DOHH2 (cell line): ENCODE measurements at regions not wholly inside any gene's neighbourhood (a gene's known extent, or its start where the extent isn't known, plus 50 kb on each side); places are given as distances from the start of the nearest gene placed in this dataset.

Experiments
- H3F3A ChIP-seq: fragments of 200-600 bp; sonication (generic), shearing (Covaris generic); 2 replicates; pipeline ENCODE4 v1.6.0; 2016; ENCODE audit warnings: antibody characterized with exemption, mild to moderate bottlenecking; ENCODE audit not compliant: control insufficient read depth, insufficient read depth
- H3K27ac ChIP-seq: fragments of 200-600 bp; sonication (generic); 2 replicates; pipeline ENCODE4 v1.5.1; 2014; ENCODE audit warnings: low read depth, mild to moderate bottlenecking, low read length, moderate library complexity
- H3K27me3 ChIP-seq: fragments of 200-600 bp; sonication (generic); 2 replicates; pipeline ENCODE4 v1.6.1; 2014; ENCODE audit warnings: mild to moderate bottlenecking, low read length, mixed read lengths; ENCODE audit not compliant: control insufficient read depth
- H3K36me3 ChIP-seq: fragments of 200-600 bp; sonication (generic); 2 replicates; pipeline ENCODE4 v1.6.1; 2014; ENCODE audit warnings: mild to moderate bottlenecking, low read length, moderate library complexity, mixed read lengths; ENCODE audit not compliant: control insufficient read depth
- H3K4me1 ChIP-seq: fragments of 200-600 bp; sonication (generic); 2 replicates; pipeline ENCODE4 v1.6.1; 2014; ENCODE audit warnings: mild to moderate bottlenecking, low read length, mixed read lengths; ENCODE audit not compliant: control insufficient read depth
- H3K4me2 ChIP-seq: fragments of 200-600 bp; sonication (generic); 2 replicates; pipeline ENCODE4 v1.6.0; 2014; ENCODE audit warnings: mild to moderate bottlenecking, low read length, moderate library complexity
- H3K4me3 ChIP-seq: fragments of 200-600 bp; sonication (generic); 2 replicates; pipeline ENCODE4 v1.5.1; 2014; ENCODE audit warnings: mild to moderate bottlenecking, low read length, mixed read lengths
- H3K79me2 ChIP-seq: fragments of 200-600 bp; sonication (generic); 2 replicates; pipeline ENCODE4 v1.6.1; 2014; ENCODE audit warnings: mild to moderate bottlenecking, low read length, mixed read lengths; ENCODE audit not compliant: control insufficient read depth
- H3K9me2 ChIP-seq: fragments of 200-600 bp; sonication (generic); replicated peaks from 2 replicates; pipeline ENCODE4 v1.6.1; 2014; ENCODE audit warnings: mild to moderate bottlenecking, low read length, mixed read lengths; ENCODE audit not compliant: control insufficient read depth
- H3K9me3 ChIP-seq: fragments of 200-600 bp; sonication (generic); 2 replicates; pipeline ENCODE4 v1.6.1; 2014; ENCODE audit warnings: antibody characterized with exemption, low read length, mixed read lengths; ENCODE audit not compliant: control insufficient read depth, insufficient read depth
- H4K20me1 ChIP-seq: fragments of 200-600 bp; sonication (generic); 2 replicates; pipeline ENCODE4 v1.6.0; 2014; ENCODE audit warnings: low read depth, mild to moderate bottlenecking, antibody characterized with exemption, low read length, moderate library complexity; ENCODE audit not compliant: control insufficient read depth, insufficient read depth
- CTCF ChIP-seq: fragments of 200-600 bp; sonication (generic); IDR thresholded peaks from one replicate; pipeline ENCODE4 v1.5.1; 2014; ENCODE audit warnings: antibody characterized with exemption, mild to moderate bottlenecking, low read depth, low read length; ENCODE audit not compliant: poor library complexity, severe bottlenecking
- EZH2phosphoT487 ChIP-seq: fragments of 200-600 bp; sonication (generic); IDR thresholded peaks from 2 replicates; pipeline ENCODE4 v1.6.1; 2017; ENCODE audit warnings: borderline replicate concordance, mild to moderate bottlenecking, antibody characterized with exemption, low read length, moderate library complexity, mixed read lengths

- no peaks in the 10 kb centered on the region for H3F3A ChIP-seq
- H3K9me2 ChIP-seq, result no peaks in the 10 kb centered on the region
- no peak overlapping the region for H3K4me2 ChIP-seq
- no peaks in the 10 kb centered on the region for H3K27me3 ChIP-seq
- H3K9me3 ChIP-seq, result 0 out of 2 replicates have a peak, but pooled peaks cover 3% of the 10 kb centered on the region
- no peak overlapping the region for H3K27ac ChIP-seq
- H3K36me3 ChIP-seq, result no peaks in the 10 kb centered on the region
- no peaks in the 10 kb centered on the region for H3K4me1 ChIP-seq
- H3K4me3 ChIP-seq, result no peak overlapping the region
- no peak for TF ChIP-seq EZH2phosphoT487
- no peak for TF ChIP-seq CTCF
- no peaks in the 10 kb centered on the region for H4K20me1 ChIP-seq
- H3K79me2 ChIP-seq, result no peaks in the 10 kb centered on the region
Measured at GRCh38 chr7:153529651-153530165, 522.5 kb upstream of the DPP6 start.

GRCh38 chr7:153530441-153530840 lies 521.8 kb upstream of the DPP6 start:
- H3K4me1 ChIP-seq, result no peaks in the 10 kb centered on the region
- TF ChIP-seq CTCF, result no peak
- TF ChIP-seq EZH2phosphoT487, result no peak
- H3K9me3 ChIP-seq, result 0 out of 2 replicates have a peak, but pooled peaks cover 3% of the 10 kb centered on the region
- no peaks in the 10 kb centered on the region for H3F3A ChIP-seq
- H3K9me2 ChIP-seq, result no peaks in the 10 kb centered on the region
- H3K79me2 ChIP-seq, result no peaks in the 10 kb centered on the region
- no peaks in the 10 kb centered on the region for H3K27me3 ChIP-seq
- H4K20me1 ChIP-seq, result no peaks in the 10 kb centered on the region
- no peak overlapping the region for H3K4me2 ChIP-seq
- H3K36me3 ChIP-seq, result no peaks in the 10 kb centered on the region
- H3K4me3 ChIP-seq, result no peak overlapping the region
- no peak overlapping the region for H3K27ac ChIP-seq

- Histone ChIP-seq H3K4me2 (no peak overlapping the region), H3K36me3 (no peaks in the 10 kb centered on the region), H3K9me3 (0 out of 2 replicates have a peak, but pooled peaks cover 3% of the 10 kb centered on the region), H3K4me3 (no peak overlapping the region), H3K27ac (no peak overlapping the region), H3K79me2 (no peaks in the 10 kb centered on the region), H3K4me1 (no peaks in the 10 kb centered on the region), H3K27me3 (no peaks in the 10 kb centered on the region), H3F3A (no peaks in the 10 kb centered on the region), H4K20me1 (no peaks in the 10 kb centered on the region), H3K9me2 (no peaks in the 10 kb centered on the region)
- TF ChIP-seq CTCF, result no peak
- no peak for TF ChIP-seq EZH2phosphoT487
Measured at GRCh38 chr7:153532326-153532725, 519.9 kb upstream of the DPP6 start.

- Histone ChIP-seq H3K9me2 (no peaks in the 10 kb centered on the region), H4K20me1 (no peaks in the 10 kb centered on the region), H3K36me3 (no peaks in the 10 kb centered on the region), H3K4me1 (no peaks in the 10 kb centered on the region), H3K9me3 (no peaks in the 10 kb centered on the region), H3K27ac (no peak overlapping the region), H3K27me3 (no peaks in the 10 kb centered on the region), H3K4me2 (no peak overlapping the region), H3K4me3 (no peak overlapping the region), H3K79me2 (no peaks in the 10 kb centered on the region), H3F3A (no peaks in the 10 kb centered on the region)
- TF ChIP-seq CTCF (no peak), EZH2phosphoT487 (no peak)
Measured at GRCh38 chr7:153537271-153537670, 514.9 kb upstream of the DPP6 start.
